ENCODE measurements at regions not wholly inside any gene's neighbourhood (a gene's known extent, or its start where the extent isn't known, plus 50 kb on each side); places are given as distances from the start of the nearest gene placed in this dataset.

DNA sequence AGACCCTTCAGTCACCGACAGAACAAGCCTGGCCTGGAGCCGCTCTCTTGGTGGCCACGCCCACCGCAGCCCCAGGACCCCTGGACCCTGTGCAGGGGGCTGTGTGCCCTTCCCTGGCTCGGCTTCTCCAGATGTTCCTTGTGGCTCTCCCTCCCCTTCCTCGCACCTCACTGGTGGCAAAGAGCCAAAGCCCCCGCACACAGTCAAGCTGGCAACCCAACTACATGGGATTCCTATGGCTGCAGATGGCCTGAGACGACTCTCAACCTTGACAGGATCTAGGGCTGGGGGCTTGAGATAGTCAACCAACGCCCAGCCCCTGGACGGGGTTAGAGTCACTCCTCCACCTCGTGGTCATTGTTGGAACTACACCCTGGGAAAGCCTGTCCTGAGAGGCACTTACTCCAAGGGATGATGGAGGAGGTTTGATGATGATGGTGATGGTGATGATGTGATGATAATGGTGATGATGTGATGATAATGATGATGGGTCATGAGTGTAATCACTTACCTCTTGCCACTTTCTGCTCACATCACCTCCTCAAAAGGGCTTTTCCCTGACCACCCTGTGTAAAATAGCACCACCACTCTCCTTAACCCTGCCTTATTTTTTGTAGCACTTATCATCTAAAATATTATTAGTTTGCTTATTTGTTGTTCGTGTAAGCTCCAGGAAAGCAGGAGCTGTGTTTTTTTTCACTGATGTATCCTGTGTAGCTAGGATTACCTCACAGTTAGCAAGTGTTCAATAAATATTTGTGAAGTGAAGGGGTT lies 278.4 kb downstream of the LRFN2 start:
- TF ChIP-seq, protein P1, sequence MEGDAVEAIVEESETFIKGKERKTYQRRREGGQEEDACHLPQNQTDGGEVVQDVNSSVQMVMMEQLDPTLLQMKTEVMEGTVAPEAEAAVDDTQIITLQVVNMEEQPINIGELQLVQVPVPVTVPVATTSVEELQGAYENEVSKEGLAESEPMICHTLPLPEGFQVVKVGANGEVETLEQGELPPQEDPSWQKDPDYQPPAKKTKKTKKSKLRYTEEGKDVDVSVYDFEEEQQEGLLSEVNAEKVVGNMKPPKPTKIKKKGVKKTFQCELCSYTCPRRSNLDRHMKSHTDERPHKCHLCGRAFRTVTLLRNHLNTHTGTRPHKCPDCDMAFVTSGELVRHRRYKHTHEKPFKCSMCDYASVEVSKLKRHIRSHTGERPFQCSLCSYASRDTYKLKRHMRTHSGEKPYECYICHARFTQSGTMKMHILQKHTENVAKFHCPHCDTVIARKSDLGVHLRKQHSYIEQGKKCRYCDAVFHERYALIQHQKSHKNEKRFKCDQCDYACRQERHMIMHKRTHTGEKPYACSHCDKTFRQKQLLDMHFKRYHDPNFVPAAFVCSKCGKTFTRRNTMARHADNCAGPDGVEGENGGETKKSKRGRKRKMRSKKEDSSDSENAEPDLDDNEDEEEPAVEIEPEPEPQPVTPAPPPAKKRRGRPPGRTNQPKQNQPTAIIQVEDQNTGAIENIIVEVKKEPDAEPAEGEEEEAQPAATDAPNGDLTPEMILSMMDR (conservative IDR thresholded peaks at IDR 0.05; ENCODE audit: low read depth, low read length): peak; percentile 90
- TF ChIP-seq EZH2 (IDR thresholded peaks at IDR 0.05; ENCODE audit: borderline replicate concordance, low read depth, low read length, poor library complexity, severe bottlenecking): no peak

Data from A673 (cell line).